ENCODE measurements at regions not wholly inside any gene's neighbourhood (a gene's known extent, or its start where the extent isn't known, plus 50 kb on each side); places are given as distances from the start of the nearest gene placed in this dataset.

DNA sequence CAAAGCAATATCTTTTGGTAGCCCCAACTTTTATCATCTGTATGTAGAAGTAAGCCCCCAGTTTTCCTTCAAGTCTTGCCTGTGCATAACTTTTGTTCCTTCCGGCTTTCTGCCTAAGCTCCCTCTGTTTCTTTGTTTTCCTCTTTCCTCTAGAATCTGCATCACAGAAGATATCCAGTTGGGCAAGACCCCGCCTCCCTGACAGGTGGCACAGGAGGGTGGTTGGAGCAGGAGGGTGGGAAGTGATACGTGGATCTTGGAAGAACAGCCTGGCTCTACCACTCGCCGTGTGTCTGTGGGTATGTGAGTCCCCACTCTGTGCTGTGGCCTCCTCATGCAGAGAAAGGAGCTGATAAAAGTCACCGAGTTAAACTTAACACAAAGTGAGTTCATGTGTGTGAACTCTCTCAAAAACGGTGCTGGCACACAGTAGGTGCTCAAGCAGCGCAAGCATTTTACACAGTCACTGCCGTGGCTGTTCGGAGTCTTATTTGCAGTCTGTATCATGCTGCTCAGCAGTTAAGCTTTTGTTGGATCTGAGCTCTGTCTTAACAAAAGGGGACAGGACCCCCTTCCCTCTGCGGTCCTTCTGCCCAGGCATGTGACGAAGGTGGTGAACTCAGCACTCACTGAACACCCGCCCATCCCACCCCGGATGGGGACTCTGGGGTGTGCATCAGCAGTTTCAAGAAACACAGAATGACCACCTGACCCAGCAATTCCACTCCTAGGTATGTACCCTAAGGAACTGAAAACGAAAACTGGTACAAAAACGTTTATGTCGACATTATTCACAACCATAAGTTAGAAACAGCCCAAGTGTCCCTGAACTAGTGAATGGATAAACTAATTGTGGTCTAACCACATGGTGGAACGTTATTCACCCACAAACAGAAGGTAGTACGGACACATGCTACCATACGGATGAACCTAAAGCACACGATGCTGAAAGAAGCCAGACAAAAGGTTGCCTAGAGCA, 249.1 kb downstream of the CTTN start:
- TF ChIP-seq, protein P1, sequence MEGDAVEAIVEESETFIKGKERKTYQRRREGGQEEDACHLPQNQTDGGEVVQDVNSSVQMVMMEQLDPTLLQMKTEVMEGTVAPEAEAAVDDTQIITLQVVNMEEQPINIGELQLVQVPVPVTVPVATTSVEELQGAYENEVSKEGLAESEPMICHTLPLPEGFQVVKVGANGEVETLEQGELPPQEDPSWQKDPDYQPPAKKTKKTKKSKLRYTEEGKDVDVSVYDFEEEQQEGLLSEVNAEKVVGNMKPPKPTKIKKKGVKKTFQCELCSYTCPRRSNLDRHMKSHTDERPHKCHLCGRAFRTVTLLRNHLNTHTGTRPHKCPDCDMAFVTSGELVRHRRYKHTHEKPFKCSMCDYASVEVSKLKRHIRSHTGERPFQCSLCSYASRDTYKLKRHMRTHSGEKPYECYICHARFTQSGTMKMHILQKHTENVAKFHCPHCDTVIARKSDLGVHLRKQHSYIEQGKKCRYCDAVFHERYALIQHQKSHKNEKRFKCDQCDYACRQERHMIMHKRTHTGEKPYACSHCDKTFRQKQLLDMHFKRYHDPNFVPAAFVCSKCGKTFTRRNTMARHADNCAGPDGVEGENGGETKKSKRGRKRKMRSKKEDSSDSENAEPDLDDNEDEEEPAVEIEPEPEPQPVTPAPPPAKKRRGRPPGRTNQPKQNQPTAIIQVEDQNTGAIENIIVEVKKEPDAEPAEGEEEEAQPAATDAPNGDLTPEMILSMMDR (IDR thresholded peaks at IDR 0.05): no peak
- TF ChIP-seq POLR2A (IDR thresholded peaks at IDR 0.05): no peak

All from thyroid gland (tissue), 4 donors.